SK-N-SH (cell line): ENCODE measurements at regions not wholly inside any gene's neighbourhood (a gene's known extent, or its start where the extent isn't known, plus 50 kb on each side); places are given as distances from the start of the nearest gene placed in this dataset.

Source experiments
- CTCF ChIA-PET: fragments of 300-600, 350-600 bp; formaldehyde crosslinking; extraction: SDS; loops from one replicate; lab custom pipeline; 2021; lab: Yijun Ruan, JAX
- POLR2A ChIA-PET: fragments of 350-600 bp; sonication (Branson Sonifier 250); formaldehyde crosslinking; extraction: SDS; loops from one replicate; lab custom pipeline; 2020; ENCODE audit warnings: antibody characterized with exemption, inconsistent platforms; lab: Yijun Ruan, JAX
- DNase-seq: peaks from one replicate; pipeline ENCODE4 v3.0.0; 2012
- H2AFZ ChIP-seq: fragments of 200-600 bp; sonication (generic); 2 replicates; pipeline ENCODE4 v1.8.1; 2016; ENCODE audit warnings: antibody characterized with exemption, mild to moderate bottlenecking, low read depth
- H3F3A ChIP-seq: fragments of 200-600 bp; sonication (generic); replicated peaks from 2 replicates; pipeline ENCODE3; 2016; ENCODE audit warnings: antibody characterized with exemption, mild to moderate bottlenecking; ENCODE audit not compliant: insufficient read depth
- H3K27ac ChIP-seq, 2 experiments: fragments of 200-500 bp in 1 of 2; fragments of 200-600 bp in 1 of 2; sonication (Bioruptor generic) in 1 of 2; sonication (generic), shearing (Covaris generic) in 1 of 2; 2 replicates each; pipeline versions ENCODE4 v1.5.1 to v1.6.1; 2014 to 2016; ENCODE audit warnings: low read depth in 2 of 2, inconsistent platforms in 1 of 2, low read length in 1 of 2, mild to moderate bottlenecking in 1 of 2, mixed read lengths in 1 of 2
- H3K27me3 ChIP-seq: fragments of 200-600 bp; sonication (generic), shearing (Covaris generic); 2 replicates; pipeline ENCODE4 v1.6.1; 2016; ENCODE audit warnings: mixed run types; ENCODE audit not compliant: insufficient read depth
- H3K36me3 ChIP-seq, 2 experiments: fragments of 200-500 bp in 1 of 2; fragments of 200-600 bp in 1 of 2; sonication (Bioruptor generic) in 1 of 2; sonication (generic) in 1 of 2; replicated peaks in 1 of 2; 2 replicates each; pipeline versions ENCODE3 to v1.5.1; 2014 to 2016; ENCODE audit warnings: low read length in 1 of 2, mild to moderate bottlenecking in 1 of 2; ENCODE audit not compliant: insufficient read depth in 2 of 2, control insufficient read depth in 1 of 2
- H3K4me1 ChIP-seq, 2 experiments: fragments of 200-500 bp in 1 of 2; fragments of 200-600 bp in 1 of 2; sonication (Bioruptor generic) in 1 of 2; sonication (generic), shearing (Covaris generic) in 1 of 2; 2 replicates each; pipeline versions ENCODE4 v1.5.1 to v1.6.1; 2014 to 2016; ENCODE audit warnings: low read depth in 1 of 2, low read length in 1 of 2, mixed run types in 1 of 2; ENCODE audit not compliant: insufficient read depth in 2 of 2, control insufficient read depth in 1 of 2
- H3K4me2 ChIP-seq: fragments of 200-600 bp; sonication (generic), shearing (Covaris generic); 2 replicates; pipeline ENCODE4 v1.6.1; 2017; ENCODE audit warnings: mixed run types
- H3K4me3 ChIP-seq, 2 experiments: fragments of 200-500 bp in 1 of 2; fragments of 200-600 bp in 1 of 2; sonication (Bioruptor generic) in 1 of 2; sonication (generic), shearing (Covaris generic) in 1 of 2; 2 replicates each; pipeline versions ENCODE4 v1.5.1 to v1.8.1; 2014 to 2016; ENCODE audit warnings: low read depth in 2 of 2, inconsistent platforms in 1 of 2, low read length in 1 of 2, mild to moderate bottlenecking in 1 of 2, mixed read lengths in 1 of 2, moderate library complexity in 1 of 2
- H3K79me2 ChIP-seq: fragments of 200-600 bp; sonication (generic); 2 replicates; pipeline ENCODE4 v1.8.1; 2017; ENCODE audit warnings: mild to moderate bottlenecking; ENCODE audit not compliant: insufficient read depth
- H3K9ac ChIP-seq: fragments of 200-600 bp; sonication (generic); 2 replicates; pipeline ENCODE4 v1.6.1; 2017; ENCODE audit warnings: mixed run types
- H3K9me2 ChIP-seq: fragments of 200-600 bp; sonication (generic); 2 replicates; pipeline ENCODE4 v1.6.1; 2017; ENCODE audit warnings: mixed run types
- H3K9me3 ChIP-seq: fragments of 200-600 bp; sonication (generic); 2 replicates; pipeline ENCODE4 v1.6.1; 2017; ENCODE audit warnings: mixed run types, mild to moderate bottlenecking, moderate library complexity
- H4K20me1 ChIP-seq: fragments of 200-600 bp; sonication (generic); 2 replicates; pipeline ENCODE4 v1.6.1; 2017; ENCODE audit warnings: mild to moderate bottlenecking, mixed run types; ENCODE audit not compliant: insufficient read depth
- CHD2 ChIP-seq: fragments of 150-350 bp; IDR thresholded peaks from 2 replicates; pipeline ENCODE4 v1.6.1; 2018; ENCODE audit warnings: low read length; ENCODE audit not compliant: partially characterized antibody
- CTCF ChIP-seq: fragments of 200-600 bp; sonication (generic); IDR thresholded peaks from 2 replicates; pipeline ENCODE4 v1.6.1; 2017; ENCODE audit warnings: antibody characterized with exemption, mild to moderate bottlenecking, moderate library complexity
- ELF1 ChIP-seq: IDR thresholded peaks from 2 replicates; pipeline ENCODE4 v1.4.0; 2012
- FOXJ3 ChIP-seq: sonication (generic); formaldehyde crosslinking; IDR thresholded peaks from 2 replicates; pipeline ENCODE4 v1.5.1; 2020; ENCODE audit warnings: mild to moderate bottlenecking, missing genetic modification reagents
- GABPA ChIP-seq: IDR thresholded peaks from 2 replicates; pipeline ENCODE4 v1.4.0; 2012; ENCODE audit warnings: low read depth, mild to moderate bottlenecking
- MAX ChIP-seq: IDR thresholded peaks from 2 replicates; pipeline ENCODE4 v1.4.0; 2012; ENCODE audit warnings: low read depth
- MXI1 ChIP-seq: IDR thresholded peaks from 2 replicates; pipeline ENCODE4 v1.6.1; 2012; ENCODE audit warnings: mild to moderate bottlenecking, low read depth, low read length, improper control_type of control experiment
- NFIC ChIP-seq: IDR thresholded peaks from 2 replicates; pipeline ENCODE4 v1.4.0; 2012; ENCODE audit warnings: borderline replicate concordance
- PBX3 ChIP-seq: IDR thresholded peaks from 2 replicates; pipeline ENCODE4; 2012
- REST ChIP-seq: IDR thresholded peaks from 2 replicates; pipeline ENCODE4 v1.6.1; 2012; ENCODE audit warnings: mild to moderate bottlenecking, low read depth, low read length, moderate library complexity
- RFX5 ChIP-seq: IDR thresholded peaks from 2 replicates; pipeline ENCODE4 v1.6.1; 2012; ENCODE audit warnings: mild to moderate bottlenecking, improper control_type of control experiment, low read length
- RXRA ChIP-seq: IDR thresholded peaks from 2 replicates; pipeline ENCODE4 v1.4.0; 2012; ENCODE audit warnings: low read depth, mild to moderate bottlenecking, borderline replicate concordance
- TAF1 ChIP-seq: IDR thresholded peaks from 2 replicates; pipeline ENCODE4 v1.6.1; 2012; ENCODE audit warnings: low read depth, mild to moderate bottlenecking, low read length, moderate library complexity, borderline replicate concordance
- TEAD4 ChIP-seq: IDR thresholded peaks from 2 replicates; pipeline ENCODE4 v1.4.0; 2012; ENCODE audit warnings: mild to moderate bottlenecking, borderline replicate concordance; ENCODE audit not compliant: insufficient read depth
- USF1 ChIP-seq: IDR thresholded peaks from 2 replicates; pipeline ENCODE4 v1.4.0; 2012; ENCODE audit warnings: low read depth, borderline replicate concordance
- WGBS: methylation state at CpG from one replicate; pipeline ENCODE4 v1.1.6; 2017; ENCODE audit warnings: low lambda C conversion rate; 5-methylcytosine and 5-hydroxymethylcytosine counted together

- no peak overlapping the region for H3K4me3 ChIP-seq
- H3K27ac ChIP-seq: no peak overlapping the region
- H3K9me3 ChIP-seq: no peaks in the 10 kb centered on the region
- H3K9me2 ChIP-seq: no peaks in the 10 kb centered on the region
- POLR2A ChIA-PET: no interaction called here
- no peaks in the 10 kb centered on the region for H3F3A ChIP-seq
- 10% methylated on average over 7 of the region's 7 CpGs for WGBS
- no peak for DNase-seq
- CTCF ChIA-PET: no interaction called here
- H3K4me1 ChIP-seq: no peaks in the 10 kb centered on the region
- H3K9ac ChIP-seq: no peak overlapping the region
- TF ChIP-seq RXRA (no peak), CTCF (no peak), MAX (no peak), GABPA (no peak), REST (no peak), TEAD4 (no peak), NFIC (no peak), PBX3 (no peak), USF1 (no peak), ELF1 (no peak), TAF1 (no peak), CHD2 (no peak), FOXJ3 (CRISPR knock-in tag) (no peak), RFX5 (no peak), MXI1 (no peak)
- no peak overlapping the region for H2AFZ ChIP-seq
- no peaks in the 10 kb centered on the region for H3K79me2 ChIP-seq
- H3K4me2 ChIP-seq: no peak overlapping the region
- H4K20me1 ChIP-seq: no peaks in the 10 kb centered on the region
- H3K36me3 ChIP-seq: no peaks in the 10 kb centered on the region
- 0 out of 2 replicates have a peak, but pooled peaks cover 9% of the 10 kb centered on the region for H3K27me3 ChIP-seq
Observed at GRCh38 chr12:113555226-113555625, 83.6 kb upstream of the LHX5 start.
